RPMI7951 (cell line): ENCODE measurements at regions not wholly inside any gene's neighbourhood (a gene's known extent, or its start where the extent isn't known, plus 50 kb on each side); places are given as distances from the start of the nearest gene placed in this dataset.

Experiments used
- DNase-seq: peaks from one replicate; pipeline ENCODE4 v3.0.0-alpha.2; 2012; ENCODE audit warnings: low read depth

GRCh38 chr13:77480066-77480465, 55.4 kb upstream of the SCEL start:
- DNase-seq, result no peak

GRCh38 chr13:77479326-77479725, 56.2 kb upstream of the SCEL start:
- no peak for DNase-seq

GRCh38 chr13:77477299-77477848, 58.1 kb upstream of the SCEL start:
- DNase-seq, result no peak

GRCh38 chr13:77476456-77476855, 59.0 kb upstream of the SCEL start:
- no peak for DNase-seq

- no peak for DNase-seq
Measured at GRCh38 chr13:77475345-77476084, 60.0 kb upstream of the SCEL start.

GRCh38 chr13:77470986-77471385, 64.5 kb upstream of the SCEL start:
- DNase-seq, result no peak

- no peak for DNase-seq
Measured at GRCh38 chr13:77466753-77467422, 68.6 kb upstream of the SCEL start.

GRCh38 chr13:77465603-77466195, 69.8 kb upstream of the SCEL start:
- no peak for DNase-seq

GRCh38 chr13:77460195-77460594, 75.3 kb upstream of the SCEL start:
- no peak for DNase-seq

- DNase-seq, result no peak
Measured at GRCh38 chr13:77459592-77459991, 75.9 kb upstream of the SCEL start.

GRCh38 chr13:77458736-77459135, 76.8 kb upstream of the SCEL start:
- DNase-seq, result no peak

- no peak for DNase-seq
Measured at GRCh38 chr13:77457966-77458365, 77.5 kb upstream of the SCEL start.

- no peak for DNase-seq
Measured at GRCh38 chr13:77456271-77456670, 79.2 kb upstream of the SCEL start.

- DNase-seq, result no peak
Measured at GRCh38 chr13:77449265-77449664, 86.2 kb upstream of the SCEL start.

GRCh38 chr13:77448689-77449088, 86.8 kb upstream of the SCEL start:
- DNase-seq, result no peak

GRCh38 chr13:77443511-77443910, 92.0 kb upstream of the SCEL start:
- DNase-seq, result no peak

- DNase-seq, result no peak
Measured at GRCh38 chr13:77437267-77437666, 98.2 kb upstream of the SCEL start.

- no peak for DNase-seq
Measured at GRCh38 chr13:77434289-77434688, 101.2 kb upstream of the SCEL start.

- DNase-seq, result no peak
Measured at GRCh38 chr13:77431449-77431848, 104.1 kb upstream of the SCEL start.

GRCh38 chr13:77430377-77430951, 103.6 kb upstream of the MYCBP2 start:
- DNase-seq, result no peak

- DNase-seq, result peak; percentile 1
Measured at GRCh38 chr13:77429320-77430142, 102.6 kb upstream of the MYCBP2 start.

GRCh38 chr13:77425705-77426104, 98.8 kb upstream of the MYCBP2 start:
- no peak for DNase-seq
